Keratinocyte (primary cell): ENCODE measurements at regions not wholly inside any gene's neighbourhood (a gene's known extent, or its start where the extent isn't known, plus 50 kb on each side); places are given as distances from the start of the nearest gene placed in this dataset.

Source experiments
- CTCF ChIP-seq, 3 experiments: IDR thresholded peaks in 1 of 3; conservative IDR thresholded peaks in 1 of 3; optimal IDR thresholded peaks in 1 of 3; 2 replicates in 2 of 3; 3 replicates in 1 of 3; pipeline versions ENCODE3 to v1.5.1; 2011; ENCODE audit warnings: low read length in 3 of 3, mild to moderate bottlenecking in 3 of 3, moderate library complexity in 2 of 3, control low read depth in 1 of 3, inconsistent platforms in 1 of 3; ENCODE audit not compliant: insufficient read depth in 2 of 3; ENCODE audit errors: extremely low read depth in 1 of 3
- EZH2 ChIP-seq: IDR thresholded peaks from one replicate; pipeline ENCODE4 v1.6.1; 2012; ENCODE audit warnings: inconsistent platforms, mild to moderate bottlenecking, low read length, moderate library complexity

- TF ChIP-seq CTCF (optimal IDR thresholded peaks at IDR 0.05 in 1 of 3, IDR thresholded peaks at IDR 0.05 in 1 of 3, conservative IDR thresholded peaks at IDR 0.05 in 1 of 3; ENCODE audit: extremely low read depth in 1 of 3, insufficient read depth in 2 of 3, low read length in 3 of 3) (no peak), EZH2 (no peak)
Observed at GRCh38 chr18:38502539-38502938, 936.9 kb upstream of the CELF4 start.
